ENCODE measurements at regions not wholly inside any gene's neighbourhood (a gene's known extent, or its start where the extent isn't known, plus 50 kb on each side); places are given as distances from the start of the nearest gene placed in this dataset.

- DNase-seq, result no peak
Observed at GRCh38 chr2:18708203-18708715, 118.9 kb upstream of the NT5C1B start.

- DNase-seq, result no peak
Observed at GRCh38 chr2:18706001-18706400, 116.6 kb upstream of the NT5C1B start.

GRCh38 chr2:18704276-18704675 lies 114.9 kb upstream of the NT5C1B start:
- DNase-seq, result no peak

- no peak for DNase-seq
Observed at GRCh38 chr2:18703555-18703954, 114.2 kb upstream of the NT5C1B start.

GRCh38 chr2:18701981-18702380 lies 112.6 kb upstream of the NT5C1B start:
- no peak for DNase-seq

GRCh38 chr2:18701546-18701945 lies 112.2 kb upstream of the NT5C1B start:
- no peak for DNase-seq

GRCh38 chr2:18690342-18690741 lies 101.0 kb upstream of the NT5C1B start:
- DNase-seq, result no peak

- DNase-seq, result no peak
Observed at GRCh38 chr2:18684206-18685038, 95.1 kb upstream of the NT5C1B start.

GRCh38 chr2:18682681-18683080 lies 93.3 kb upstream of the NT5C1B start:
- DNase-seq, result no peak

GRCh38 chr2:18677280-18677679 lies 87.9 kb upstream of the NT5C1B start:
- no peak for DNase-seq

GRCh38 chr2:18674309-18674708 lies 84.9 kb upstream of the NT5C1B start:
- no peak for DNase-seq

- no peak for DNase-seq
Observed at GRCh38 chr2:18671363-18671762, 82.0 kb upstream of the NT5C1B start.

GRCh38 chr2:18668221-18668620 lies 78.9 kb upstream of the NT5C1B start:
- no peak for DNase-seq

- DNase-seq, result no peak
Observed at GRCh38 chr2:18664421-18664820, 75.1 kb upstream of the NT5C1B start.

GRCh38 chr2:18663861-18664260 lies 74.5 kb upstream of the NT5C1B start:
- DNase-seq, result no peak

GRCh38 chr2:18662689-18663088 lies 73.3 kb upstream of the NT5C1B start:
- DNase-seq, result no peak

GRCh38 chr2:18659915-18660314 lies 70.5 kb upstream of the NT5C1B start:
- no peak for DNase-seq

- no peak for DNase-seq
Observed at GRCh38 chr2:18656048-18656447, 66.7 kb upstream of the NT5C1B start.

GRCh38 chr2:18651842-18652774 lies 62.7 kb upstream of the NT5C1B start:
- peak; percentile 11 for DNase-seq

- DNase-seq, result no peak
Observed at GRCh38 chr2:18650221-18650620, 60.9 kb upstream of the NT5C1B start.

- no peak for DNase-seq
Observed at GRCh38 chr2:18649502-18650135, 60.2 kb upstream of the NT5C1B start.

- no peak for DNase-seq
Observed at GRCh38 chr2:18648161-18648560, 58.8 kb upstream of the NT5C1B start.

- DNase-seq, result no peak
Observed at GRCh38 chr2:18647731-18648130, 58.4 kb upstream of the NT5C1B start.

Measured in skin of body (tissue), 1 donor.